CMK (cell line): ENCODE measurements at regions not wholly inside any gene's neighbourhood (a gene's known extent, or its start where the extent isn't known, plus 50 kb on each side); places are given as distances from the start of the nearest gene placed in this dataset.

Experiments
- DNase-seq: peaks from one replicate; pipeline ENCODE4 v3.0.0-alpha.2; 2010; ENCODE audit warnings: low read depth

DNA sequence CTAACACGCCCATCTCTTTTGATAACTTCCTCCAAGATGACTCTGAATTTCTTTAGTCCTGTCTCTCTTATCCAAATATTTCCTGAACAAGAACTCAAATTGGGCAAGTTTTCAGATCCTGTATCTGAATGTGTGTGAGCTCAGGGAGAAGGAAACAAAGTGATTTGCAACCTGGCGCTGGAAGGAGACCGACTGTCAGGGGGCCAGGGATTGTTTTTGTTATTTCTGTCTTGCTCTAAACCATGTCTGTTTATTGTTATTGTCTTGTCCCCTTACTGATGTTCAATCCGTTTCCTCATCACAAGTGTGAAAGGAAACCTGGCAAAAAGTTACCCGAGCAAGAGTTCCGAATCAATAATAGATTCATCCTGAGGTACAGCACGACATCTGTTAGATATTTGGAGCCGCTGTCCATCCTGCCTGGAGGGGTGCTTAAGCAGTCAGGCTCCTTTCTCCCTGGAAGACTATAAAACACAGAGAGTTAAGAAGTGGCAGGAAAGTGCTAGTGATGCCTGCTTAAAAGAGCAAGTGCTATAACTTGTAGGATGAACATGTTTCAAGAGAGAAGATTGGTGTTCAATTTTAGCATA, 132.5 kb upstream of the OSR1 start:
- no peak for DNase-seq

DNA sequence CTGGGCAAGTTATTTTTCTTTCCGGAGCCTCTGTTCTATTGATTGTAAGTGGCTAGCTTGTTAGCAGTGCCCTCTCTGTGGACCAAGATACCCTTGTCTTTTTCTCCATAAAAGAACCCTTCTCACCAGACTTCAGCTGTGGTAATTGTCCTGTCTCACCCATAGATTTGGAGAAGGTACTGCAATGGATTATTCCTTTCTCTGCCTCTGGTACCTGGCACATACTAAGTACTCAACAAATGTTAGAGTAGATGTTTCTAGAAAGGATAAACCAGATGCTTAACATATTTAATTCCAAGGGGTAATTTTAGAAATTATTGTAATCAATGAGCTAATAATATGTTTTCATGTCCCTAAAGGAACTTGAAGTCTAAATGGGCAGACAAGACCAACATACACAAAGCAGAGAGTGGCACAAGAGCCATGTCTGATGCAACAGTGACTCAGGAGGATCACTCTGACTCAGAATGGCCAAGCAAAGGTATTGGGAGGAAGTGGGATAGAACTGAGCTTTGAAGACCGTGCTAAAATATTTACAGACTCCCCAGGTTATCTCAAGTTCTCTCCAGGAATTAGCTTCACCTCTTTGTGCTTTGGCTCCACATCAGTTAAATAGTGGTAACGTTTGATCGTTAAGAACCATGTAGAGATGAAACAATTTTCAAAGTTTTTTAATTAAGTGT, 129.7 kb upstream of the OSR1 start:
- DNase-seq: no peak

GRCh38 chr2:19484736-19485135, 126.3 kb upstream of the OSR1 start:
- no peak for DNase-seq

DNA sequence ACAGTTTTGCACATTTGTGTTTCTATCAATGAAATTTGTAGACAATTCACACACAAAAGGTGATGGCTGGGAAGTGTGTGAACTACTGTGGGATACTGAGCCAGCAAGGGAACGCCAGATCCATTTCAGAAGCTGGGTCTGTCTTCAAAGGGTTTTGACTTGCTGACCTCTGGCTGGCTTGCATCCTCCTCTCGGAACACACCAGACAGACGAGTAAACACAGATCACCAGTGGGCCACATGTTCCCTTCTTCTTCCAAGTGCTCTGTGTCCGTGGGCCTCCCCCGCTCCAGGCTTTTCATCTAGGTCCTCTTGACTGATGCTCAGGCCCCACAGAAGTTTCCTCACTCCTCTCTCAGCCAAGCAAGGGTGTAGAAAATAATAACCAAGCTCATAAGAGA, 122.2 kb upstream of the OSR1 start:
- DNase-seq: no peak

DNA sequence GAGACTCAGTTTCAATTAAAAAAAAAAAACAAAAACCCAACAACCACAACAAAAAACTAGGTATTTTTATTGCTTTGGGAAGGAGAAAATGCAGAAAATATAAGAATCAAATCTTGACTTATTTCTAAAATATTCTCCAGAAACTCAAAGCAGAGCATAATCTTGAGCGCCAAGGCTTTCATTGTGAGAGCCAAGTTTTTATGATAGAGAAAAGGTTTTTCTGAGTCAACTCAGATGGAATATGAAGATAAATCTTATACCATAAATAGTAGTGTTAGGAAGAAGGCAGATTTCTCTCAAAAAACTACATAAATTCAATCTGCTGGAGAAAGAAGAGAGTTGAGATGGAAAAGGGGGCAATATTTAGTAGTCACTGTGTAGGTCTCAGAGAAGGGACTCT, 121.2 kb upstream of the OSR1 start:
- no peak for DNase-seq

- no peak for DNase-seq
Measured at GRCh38 chr2:19478409-19478808, 120.0 kb upstream of the OSR1 start.

GRCh38 chr2:19476327-19476726, 117.9 kb upstream of the OSR1 start:
- no peak for DNase-seq

- peak; percentile 21 for DNase-seq
Measured at GRCh38 chr2:19474128-19474527, 115.7 kb upstream of the OSR1 start.

DNA sequence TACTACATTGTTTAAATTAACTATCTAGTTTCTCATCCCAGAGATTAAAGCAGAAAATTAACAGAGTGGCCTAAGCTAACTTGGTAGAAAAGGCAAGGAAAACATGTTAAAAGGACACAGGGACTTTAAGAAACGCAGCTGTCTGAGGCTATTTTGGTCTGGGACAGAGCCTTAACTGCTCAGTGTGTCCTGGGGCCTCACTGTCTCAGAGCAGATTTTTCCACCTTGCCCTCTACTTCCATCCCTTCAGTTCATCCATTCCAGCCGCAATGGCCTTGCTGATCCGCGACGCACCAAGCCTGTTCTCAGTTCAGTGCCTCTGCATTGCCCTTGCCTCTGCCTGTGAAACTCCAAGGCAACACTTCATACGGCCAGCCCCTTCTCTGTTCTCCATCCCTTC, 114.9 kb upstream of the OSR1 start:
- no peak for DNase-seq

DNA sequence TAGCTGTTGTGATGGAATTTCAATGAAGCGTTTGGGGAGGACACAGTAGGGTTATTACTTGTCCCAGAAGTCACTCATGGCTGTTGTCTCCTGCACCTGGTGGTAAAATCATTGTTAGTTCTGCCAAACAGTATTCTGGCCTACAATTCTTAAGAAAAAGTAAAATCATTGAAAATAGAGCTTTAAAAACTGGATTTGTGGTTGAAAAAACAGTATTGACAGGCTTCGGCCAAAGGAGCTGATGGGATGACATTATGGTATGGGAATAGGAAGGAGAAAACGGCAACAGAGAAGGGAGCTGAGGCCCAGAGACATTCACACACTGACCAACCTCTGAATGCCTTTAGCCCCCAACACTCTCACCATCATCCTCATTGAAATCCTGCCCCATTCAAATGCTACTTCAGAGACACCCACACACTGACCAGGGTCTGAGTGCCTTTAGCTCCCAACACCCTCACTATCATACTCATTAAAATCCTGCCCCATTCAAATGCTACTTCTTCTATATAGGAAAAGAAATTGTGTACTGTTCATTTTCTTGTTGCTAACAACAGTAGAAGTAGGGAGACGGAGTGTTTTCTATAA, 114.1 kb upstream of the OSR1 start:
- DNase-seq: no peak

DNA sequence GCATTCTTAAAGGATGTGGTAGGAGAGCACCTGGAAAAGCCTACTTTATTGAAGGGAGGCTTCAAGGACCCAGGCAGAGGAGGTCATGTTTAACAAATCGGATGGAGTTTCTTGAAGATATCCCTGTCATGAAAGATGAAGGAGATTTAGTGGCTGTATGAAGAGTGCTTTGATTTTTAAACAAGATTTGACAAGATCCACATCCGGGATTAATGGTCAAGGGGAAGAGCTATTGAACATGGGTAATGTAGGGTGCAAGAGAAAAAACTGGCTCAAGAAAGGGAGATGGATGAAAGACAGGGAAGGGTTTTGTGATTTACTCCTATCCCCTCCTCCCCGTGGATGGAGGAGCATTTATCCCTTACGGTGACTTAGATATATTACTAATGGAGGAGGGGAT, 113.1 kb upstream of the OSR1 start:
- no peak for DNase-seq

- DNase-seq: no peak
Measured at GRCh38 chr2:19465978-19466377, 107.6 kb upstream of the OSR1 start.

DNA sequence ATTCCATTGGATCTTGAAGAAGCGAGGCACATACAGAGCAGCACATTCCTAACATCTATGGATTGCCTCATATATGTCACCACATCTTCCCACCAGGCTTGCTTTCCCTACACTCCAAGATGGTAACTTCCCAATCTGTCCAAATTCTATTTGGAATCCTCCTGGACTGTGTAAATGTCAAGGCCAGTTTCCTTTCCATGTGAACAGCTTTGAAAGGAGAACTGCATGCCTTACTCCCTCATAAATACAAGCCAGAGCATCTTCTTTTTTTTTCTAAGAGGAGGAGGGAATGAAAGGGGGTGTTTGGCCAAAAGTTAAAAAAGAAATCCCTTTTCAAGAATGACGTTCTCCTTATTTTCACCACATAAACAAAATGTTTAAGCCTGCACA, 103.8 kb upstream of the OSR1 start:
- DNase-seq: no peak

DNA sequence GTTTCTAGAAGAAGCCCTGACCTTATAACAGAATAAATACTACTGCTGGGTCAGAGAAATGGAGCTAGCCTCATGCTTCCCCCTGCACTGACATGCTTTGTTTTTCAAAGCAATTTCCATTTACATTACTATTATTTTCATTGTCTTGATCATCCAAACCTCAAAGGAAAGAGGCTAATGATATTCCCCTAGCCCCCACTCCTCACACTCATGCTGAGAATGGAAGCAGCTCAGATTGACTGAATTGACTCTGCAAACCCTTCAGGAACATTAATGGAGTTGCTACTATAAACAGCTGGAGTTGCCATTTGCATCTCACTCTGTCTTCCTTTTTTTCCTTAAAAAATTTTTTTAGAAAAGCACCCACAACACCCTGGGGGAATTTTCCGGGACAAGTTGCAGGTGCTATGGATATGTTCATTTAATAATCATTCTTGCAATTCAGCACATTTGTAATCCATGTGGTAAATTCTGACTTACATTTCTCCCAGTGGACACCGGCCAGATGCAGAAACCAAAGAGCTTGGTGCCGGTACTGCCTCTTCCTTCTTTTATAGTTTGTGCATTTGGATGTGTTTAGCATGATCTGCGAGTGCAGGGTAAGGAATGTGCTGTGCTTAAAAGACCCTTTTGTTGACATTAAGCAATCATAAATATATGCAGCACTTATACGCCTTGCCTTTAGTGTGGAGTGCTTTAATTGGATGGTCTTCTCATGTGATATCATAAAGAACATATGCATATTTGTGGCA, 103.3 kb upstream of the OSR1 start:
- DNase-seq: no peak

GRCh38 chr2:19460761-19461160, 102.3 kb upstream of the OSR1 start:
- DNase-seq: no peak

DNA sequence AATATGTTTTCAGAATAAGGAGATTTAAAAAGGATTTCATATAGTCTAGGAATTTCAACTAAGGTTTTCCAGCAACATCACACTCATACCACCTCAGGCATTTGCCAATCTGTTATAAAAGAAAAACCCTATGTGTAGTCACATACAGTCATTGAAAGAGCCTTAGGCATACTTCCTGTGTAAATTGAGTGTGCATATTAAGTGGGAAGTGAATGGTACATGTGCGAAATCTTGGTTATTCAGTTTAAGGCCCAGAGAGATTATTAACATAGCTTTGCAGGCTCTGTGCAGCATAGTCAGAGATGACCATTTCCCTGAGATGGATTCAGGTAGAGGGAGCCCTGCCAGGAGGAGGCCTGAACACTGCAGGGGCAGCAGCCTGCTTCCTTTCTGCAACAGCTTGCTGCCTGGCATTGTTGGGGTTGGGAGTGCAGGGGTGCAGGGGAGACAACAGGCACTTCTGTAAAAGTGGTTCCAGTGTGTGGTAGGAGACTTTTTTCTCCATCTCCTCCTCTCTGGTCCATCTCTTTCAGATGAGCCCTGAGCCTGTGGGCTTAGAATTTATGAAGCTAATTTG, 100.1 kb upstream of the OSR1 start:
- DNase-seq: no peak

DNA sequence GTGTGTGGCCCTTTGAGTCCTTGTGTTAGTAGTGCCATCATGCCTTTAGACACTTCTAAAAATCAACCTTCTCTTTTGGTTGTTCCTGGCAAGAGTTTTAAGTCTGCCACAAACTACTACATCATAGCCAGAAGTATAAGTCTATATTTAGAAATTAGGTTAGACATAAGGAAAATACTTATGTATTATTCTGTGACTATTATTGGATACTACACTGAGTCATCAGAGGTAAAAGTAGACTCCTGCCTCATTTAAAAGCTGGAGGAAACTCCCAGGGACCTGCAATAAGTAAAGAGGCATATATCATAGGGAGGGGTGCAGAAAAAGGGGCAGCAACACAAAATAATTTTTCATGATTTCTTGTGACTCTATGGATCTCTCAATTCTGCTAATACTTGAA, 99.4 kb upstream of the OSR1 start:
- DNase-seq: no peak

GRCh38 chr2:19456705-19457309, 98.4 kb upstream of the OSR1 start:
- no peak for DNase-seq

DNA sequence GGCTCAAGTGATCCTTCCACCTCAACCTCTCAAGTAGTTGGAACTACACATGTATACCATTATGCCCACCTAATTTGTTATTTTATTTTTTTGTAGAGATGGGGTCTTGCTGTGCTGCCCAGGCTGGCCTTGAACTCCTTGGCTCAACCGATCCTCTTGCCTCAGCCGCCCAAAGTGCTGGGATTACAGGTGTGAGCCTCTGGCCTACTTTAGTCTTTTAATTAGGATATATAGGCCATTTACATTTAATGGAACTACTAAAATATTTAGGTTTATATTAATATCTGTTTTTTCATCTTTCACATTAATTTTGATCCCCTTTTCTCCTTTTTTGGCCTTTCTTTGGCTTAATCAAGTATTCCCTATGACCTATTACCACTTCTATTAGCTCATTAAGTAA, 95.7 kb upstream of the OSR1 start:
- no peak for DNase-seq

GRCh38 chr2:19442731-19443130, 84.3 kb upstream of the OSR1 start:
- no peak for DNase-seq

- DNase-seq: no peak
Measured at GRCh38 chr2:19439081-19439480, 80.7 kb upstream of the OSR1 start.

DNA sequence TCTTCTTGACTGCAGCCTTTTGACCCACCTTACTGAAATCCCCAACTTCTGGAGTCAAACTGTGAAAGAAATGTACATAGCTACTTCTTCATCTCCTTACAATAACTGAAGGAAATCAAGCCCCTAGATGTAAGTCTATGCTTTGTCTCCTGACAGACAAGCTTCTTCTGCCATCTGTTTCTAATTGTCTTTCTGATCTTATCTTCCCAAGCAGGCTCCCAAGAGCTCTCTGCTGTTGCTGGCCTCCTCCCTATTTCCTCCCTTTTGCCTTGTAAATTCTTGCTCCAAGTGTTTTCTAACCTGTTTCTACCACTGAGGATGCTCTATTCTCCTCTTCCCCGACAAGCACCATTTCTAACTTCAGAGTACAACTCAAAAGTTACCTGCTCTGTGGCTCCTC, 77.4 kb upstream of the OSR1 start:
- DNase-seq: no peak
